Kidney (tissue), 13 donors: ENCODE measurements at regions not wholly inside any gene's neighbourhood (a gene's known extent, or its start where the extent isn't known, plus 50 kb on each side); places are given as distances from the start of the nearest gene placed in this dataset.

ENCODE experiments used
- DNase-seq, 5 donors: peaks; one replicate each; pipeline ENCODE4 v3.0.0-alpha.2; 2013 to 2020
- FAIRE-seq: peaks from 2 replicates; lab custom pipeline; 2012; peaks lifted over from hg19 to GRCh38; lab: Jason Lieb, UNC
- H3K27ac ChIP-seq, 2 donors: one replicate each; pipeline ENCODE4 v1.7.0; 2013; ENCODE audit warnings: low read depth in 2 of 2, low read length in 2 of 2, inconsistent platforms in 1 of 2
- H3K27me3 ChIP-seq: one replicate; pipeline ENCODE4 v1.7.1; 2013; ENCODE audit warnings: low read length, inconsistent platforms; ENCODE audit not compliant: control insufficient read depth, insufficient read depth
- H3K36me3 ChIP-seq, 3 donors: one replicate each; pipeline versions ENCODE4 v1.7.0 to v1.7.1; 2013; ENCODE audit warnings: low read length in 3 of 3, control low read depth in 1 of 3, inconsistent platforms in 1 of 3; ENCODE audit not compliant: insufficient read depth in 3 of 3, control insufficient read depth in 2 of 3
- H3K4me1 ChIP-seq, 3 donors: one replicate each; pipeline versions ENCODE4 v1.7.0 to v1.7.1; 2013; ENCODE audit warnings: low read length in 3 of 3, inconsistent platforms in 1 of 3, low read depth in 1 of 3; ENCODE audit not compliant: control insufficient read depth in 2 of 3, insufficient read depth in 2 of 3
- H3K4me3 ChIP-seq, 3 donors: one replicate each; pipeline versions ENCODE4 v1.7.0 to v1.8.1; 2013; ENCODE audit warnings: low read length in 3 of 3, control low read depth in 1 of 3, inconsistent platforms in 1 of 3
- H3K9ac ChIP-seq, 3 donors: one replicate each; pipeline versions ENCODE4 v1.7.0 to v1.7.1; 2013; ENCODE audit warnings: low read length in 3 of 3, control low read depth in 1 of 3, inconsistent platforms in 1 of 3
- H3K9me3 ChIP-seq, 3 donors: one replicate each; pipeline versions ENCODE4 v1.7.0 to v1.7.1; 2013; ENCODE audit warnings: low read length in 3 of 3, control low read depth in 1 of 3, inconsistent platforms in 1 of 3; ENCODE audit not compliant: control insufficient read depth in 2 of 3, insufficient read depth in 1 of 3
- CTCF ChIP-seq: IDR thresholded peaks from 3 replicates; pipeline ENCODE4 v1.5.1; 2012; ENCODE audit warnings: mild to moderate bottlenecking, moderate library complexity, borderline replicate concordance; ENCODE audit not compliant: insufficient read depth; ENCODE audit errors: extremely low read depth
- intact Hi-C: fragments of 100-400 bp; cut with DNase I; formaldehyde crosslinking; loops from one replicate; pipeline ENCODE4 v1.11.1; 2022
- donor health status: control.
- donor health status: control.
- donor health status: control.
- donor health status: control.
- donor health status: control.
- donor health status: DM: yes; HTN: yes; CAD: no.
- donor health status: Normal renal cell carcinoma (clear cell type).

GRCh38 chr10:29141761-29142160, 147.1 kb upstream of the LYZL1 start:
- H3K4me1 ChIP-seq = no peaks in the 10 kb centered on the region
- FAIRE-seq (no peak), DNase-seq (no peak)
- H3K27ac ChIP-seq = no peak overlapping the region
- TF ChIP-seq CTCF = no peak
- no peaks in the 10 kb centered on the region for H3K27me3 ChIP-seq
- intact Hi-C loops = no loop called here
- no peaks in the 10 kb centered on the region for H3K36me3 ChIP-seq
- no peak overlapping the region for H3K9ac ChIP-seq
- no peaks in the 10 kb centered on the region for H3K9me3 ChIP-seq
- H3K4me3 ChIP-seq = no peak overlapping the region

GRCh38 chr10:29142516-29143314, 146.2 kb upstream of the LYZL1 start:
- no peak overlapping the region for H3K9ac ChIP-seq
- no peaks in the 10 kb centered on the region for H3K36me3 ChIP-seq
- DNase-seq = no peak
- H3K4me1 ChIP-seq = no peaks in the 10 kb centered on the region
- H3K9me3 ChIP-seq = no peaks in the 10 kb centered on the region
- TF ChIP-seq CTCF = no peak
- no peak for FAIRE-seq
- H3K4me3 ChIP-seq = no peak overlapping the region
- intact Hi-C loops = no loop called here
- H3K27me3 ChIP-seq = no peaks in the 10 kb centered on the region
- no peak overlapping the region for H3K27ac ChIP-seq

GRCh38 chr10:29144126-29144525, 144.7 kb upstream of the LYZL1 start:
- Histone ChIP-seq H3K27me3 (no peaks in the 10 kb centered on the region), H3K4me1 (no peaks in the 10 kb centered on the region), H3K9me3 (no peaks in the 10 kb centered on the region), H3K27ac (no peak overlapping the region), H3K9ac (no peak overlapping the region), H3K36me3 (no peaks in the 10 kb centered on the region), H3K4me3 (no peak overlapping the region)
- intact Hi-C loops = no loop called here
- DNase-seq = no peak
- FAIRE-seq = no peak
- TF ChIP-seq CTCF = no peak
